ENCODE measurements at regions not wholly inside any gene's neighbourhood (a gene's known extent, or its start where the extent isn't known, plus 50 kb on each side); places are given as distances from the start of the nearest gene placed in this dataset.

DNA sequence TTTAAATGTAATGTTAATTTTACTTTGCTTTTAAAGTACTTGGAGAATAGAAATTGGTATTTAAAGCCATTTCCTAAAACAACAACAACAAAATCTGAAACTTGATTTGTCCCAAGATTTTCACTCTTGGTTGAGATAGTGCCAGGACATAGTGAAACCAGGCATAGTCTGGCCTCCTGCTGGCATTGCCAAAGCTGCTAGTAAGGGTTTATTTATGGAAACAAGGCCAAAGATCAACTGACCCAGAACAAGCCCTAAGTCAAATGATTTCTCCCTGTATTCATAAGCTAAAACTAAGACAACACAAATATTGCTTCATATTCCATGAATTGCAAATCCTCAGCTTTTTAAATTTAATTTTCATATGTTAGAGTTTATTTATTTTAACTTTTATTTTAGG is 227.5 kb upstream of the FGF13 start:
- H3K4me1 ChIP-seq, result no peaks in the 10 kb centered on the region

GRCh38 chrX:138938003-138938402 is 226.5 kb upstream of the FGF13 start:
- Histone ChIP-seq H3K36me3 (no peaks in the 10 kb centered on the region), H3K4me1 (no peaks in the 10 kb centered on the region), H3K4me2 (no peak overlapping the region), H3K9me3 (no peaks in the 10 kb centered on the region), H3K27ac (no peak overlapping the region), H3K27me3 (peaks cover 89% of the 10 kb centered on the region), H3K9ac (no peak overlapping the region), H3K4me3 (no peak overlapping the region), H4K20me1 (no peaks in the 10 kb centered on the region; the same call in 1 of the 2 replicates)
- no peak for TF ChIP-seq Cebpa-rat (IDR thresholded peaks at IDR 0.05)

More for the DNA sequence above, 227.5 kb upstream of the FGF13 start:
- H4K20me1 ChIP-seq, result no peaks in the 10 kb centered on the region; the same call in 1 of the 2 replicates
- no peak overlapping the region for H3K4me2 ChIP-seq
- no peak overlapping the region for H3K9ac ChIP-seq
- H3K36me3 ChIP-seq, result no peaks in the 10 kb centered on the region
- H3K4me3 ChIP-seq, result no peak overlapping the region
- TF ChIP-seq Cebpa-rat (IDR thresholded peaks at IDR 0.05), result no peak
- H3K9me3 ChIP-seq, result no peaks in the 10 kb centered on the region
- H3K27me3 ChIP-seq, result peaks cover 91% of the 10 kb centered on the region
- no peak overlapping the region for H3K27ac ChIP-seq

DNA sequence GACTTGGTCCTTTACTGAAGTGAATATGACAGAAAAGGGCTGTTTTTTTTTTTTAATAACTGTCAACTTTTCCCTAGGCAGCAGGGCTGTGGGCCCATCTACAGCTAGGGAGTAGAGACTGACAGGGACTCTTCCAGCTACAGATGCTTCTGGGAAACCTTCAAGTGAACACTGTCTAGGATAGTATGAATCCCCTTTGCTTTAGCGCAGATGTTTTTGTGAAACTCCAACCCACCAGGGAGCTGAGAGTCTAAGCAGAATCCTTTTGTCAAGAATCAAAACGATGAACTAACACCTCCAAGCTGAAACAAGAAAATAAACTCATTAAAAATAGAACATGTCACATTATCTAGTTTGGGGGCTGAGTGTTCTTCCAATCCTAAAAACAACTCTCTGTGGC is 219.7 kb upstream of the FGF13 start:
- no peak overlapping the region for H3K4me3 ChIP-seq
- H4K20me1 ChIP-seq, result no peaks in the 10 kb centered on the region
- H3K36me3 ChIP-seq, result no peaks in the 10 kb centered on the region
- H3K4me1 ChIP-seq, result no peaks in the 10 kb centered on the region
- no peaks in the 10 kb centered on the region for H3K9me3 ChIP-seq
- no peak overlapping the region for H3K4me2 ChIP-seq
- H3K9ac ChIP-seq, result no peak overlapping the region
- no peak overlapping the region for H3K27ac ChIP-seq
- peaks cover 80% of the 10 kb centered on the region for H3K27me3 ChIP-seq
- no peak for TF ChIP-seq Cebpa-rat (IDR thresholded peaks at IDR 0.05)

GRCh38 chrX:138930583-138930945 is 219.0 kb upstream of the FGF13 start:
- Histone ChIP-seq H3K4me2 (no peak overlapping the region), H3K27ac (no peak overlapping the region), H3K9me3 (no peaks in the 10 kb centered on the region), H3K4me3 (no peak overlapping the region), H3K27me3 (peaks cover 80% of the 10 kb centered on the region), H3K4me1 (no peaks in the 10 kb centered on the region), H4K20me1 (no peaks in the 10 kb centered on the region), H3K9ac (no peak overlapping the region), H3K36me3 (no peaks in the 10 kb centered on the region)
- TF ChIP-seq Cebpa-rat (IDR thresholded peaks at IDR 0.05), result no peak

DNA sequence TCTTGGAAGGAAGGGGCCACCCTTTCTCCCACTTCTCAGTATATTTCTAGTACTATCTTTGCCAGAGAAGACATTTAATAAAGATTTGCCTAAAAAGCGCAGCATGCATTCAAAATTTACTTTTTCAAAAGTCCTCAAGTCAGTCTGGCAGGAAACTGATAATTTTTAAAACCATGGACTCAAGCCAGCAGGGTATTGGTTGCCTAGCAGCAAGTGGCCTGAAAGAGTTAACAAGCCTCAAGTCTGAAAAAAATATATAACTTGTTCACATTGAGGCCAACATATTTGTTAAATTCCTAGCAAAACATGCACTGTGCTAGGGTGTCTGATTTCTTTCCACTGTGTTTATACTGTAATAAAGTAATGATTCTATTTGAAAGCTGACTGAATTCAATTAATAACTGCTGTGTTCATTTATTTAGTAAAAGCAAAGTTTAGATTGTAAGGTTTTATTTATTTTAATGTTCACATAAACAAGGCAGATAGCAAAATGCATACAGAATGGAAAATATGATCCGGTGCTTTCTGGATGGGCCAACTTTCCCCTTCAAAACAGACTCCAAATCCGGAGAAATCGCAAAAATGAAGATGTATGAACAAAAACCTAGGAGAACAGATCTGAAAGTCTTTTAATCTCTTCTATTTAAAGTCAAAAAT is 218.5 kb upstream of the FGF13 start:
- H3K4me1 ChIP-seq, result no peaks in the 10 kb centered on the region
- H3K4me2 ChIP-seq, result no peak overlapping the region
- no peaks in the 10 kb centered on the region for H4K20me1 ChIP-seq
- H3K36me3 ChIP-seq, result no peaks in the 10 kb centered on the region
- H3K27ac ChIP-seq, result no peak overlapping the region
- H3K9ac ChIP-seq, result no peak overlapping the region
- no peaks in the 10 kb centered on the region for H3K9me3 ChIP-seq
- peaks cover 82% of the 10 kb centered on the region for H3K27me3 ChIP-seq
- H3K4me3 ChIP-seq, result no peak overlapping the region
- TF ChIP-seq Cebpa-rat (IDR thresholded peaks at IDR 0.05), result no peak

DNA sequence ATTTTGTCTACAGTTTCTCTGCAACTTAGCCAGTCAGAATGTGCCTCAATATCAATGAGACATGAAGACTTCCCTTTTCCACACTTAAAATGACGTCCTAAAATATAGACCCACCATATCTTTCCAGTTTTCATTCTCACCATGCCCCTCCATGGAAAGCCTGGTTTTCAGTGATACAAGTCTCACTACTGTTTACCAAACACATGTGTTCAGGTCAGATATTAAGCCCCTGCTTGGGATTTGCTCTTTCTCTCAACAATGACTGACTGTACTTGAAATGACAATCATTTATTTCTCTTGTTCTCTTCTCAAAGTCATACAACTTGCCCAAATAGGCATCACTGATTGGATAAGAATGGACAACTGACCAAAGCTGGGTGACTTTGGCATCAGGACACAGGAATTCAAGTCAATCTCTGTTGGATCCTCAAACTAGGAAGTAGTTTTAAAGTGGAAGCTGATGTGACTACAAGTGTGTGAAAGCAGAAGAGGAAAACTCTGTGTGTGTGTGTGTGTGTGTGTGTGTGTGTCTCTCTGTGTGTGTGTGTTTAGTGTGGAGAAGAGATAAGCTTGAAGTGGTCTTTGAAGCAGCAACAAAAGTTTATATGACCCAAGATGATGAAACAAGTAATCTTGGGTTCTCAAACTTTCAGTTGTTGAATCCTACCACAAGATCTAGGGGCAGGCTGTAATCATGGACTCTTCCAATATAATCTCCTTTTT is 217.4 kb upstream of the FGF13 start:
- Histone ChIP-seq H3K4me2 (no peak overlapping the region), H4K20me1 (no peaks in the 10 kb centered on the region), H3K36me3 (no peaks in the 10 kb centered on the region), H3K27ac (no peak overlapping the region), H3K4me1 (no peaks in the 10 kb centered on the region), H3K27me3 (peaks cover 78% of the 10 kb centered on the region), H3K9ac (no peak overlapping the region), H3K9me3 (no peaks in the 10 kb centered on the region), H3K4me3 (no peak overlapping the region)
- TF ChIP-seq Cebpa-rat (IDR thresholded peaks at IDR 0.05), result no peak

GRCh38 chrX:138925330-138925729 is 213.8 kb upstream of the FGF13 start:
- Histone ChIP-seq H3K27me3 (peaks cover 88% of the 10 kb centered on the region), H3K4me2 (no peak overlapping the region), H3K9ac (no peak overlapping the region), H3K9me3 (no peaks in the 10 kb centered on the region), H3K4me3 (no peak overlapping the region), H3K27ac (no peak overlapping the region), H3K36me3 (no peaks in the 10 kb centered on the region), H3K4me1 (no peaks in the 10 kb centered on the region), H4K20me1 (no peaks in the 10 kb centered on the region)
- TF ChIP-seq Cebpa-rat (IDR thresholded peaks at IDR 0.05), result no peak

GRCh38 chrX:138923805-138924204 is 212.3 kb upstream of the FGF13 start:
- no peak for TF ChIP-seq Cebpa-rat (IDR thresholded peaks at IDR 0.05)
- H3K27me3 ChIP-seq, result peaks cover 82% of the 10 kb centered on the region
- H3K4me3 ChIP-seq, result no peak overlapping the region
- no peaks in the 10 kb centered on the region for H4K20me1 ChIP-seq
- H3K9me3 ChIP-seq, result no peaks in the 10 kb centered on the region
- no peak overlapping the region for H3K27ac ChIP-seq
- H3K4me1 ChIP-seq, result no peaks in the 10 kb centered on the region
- H3K4me2 ChIP-seq, result no peak overlapping the region
- no peaks in the 10 kb centered on the region for H3K36me3 ChIP-seq
- no peak overlapping the region for H3K9ac ChIP-seq

- H3K9me3 ChIP-seq, result no peaks in the 10 kb centered on the region
- H3K4me2 ChIP-seq, result no peak overlapping the region
- no peaks in the 10 kb centered on the region for H3K36me3 ChIP-seq
- H3K9ac ChIP-seq, result no peak overlapping the region
- H3K27me3 ChIP-seq, result peaks cover 88% of the 10 kb centered on the region
- no peaks in the 10 kb centered on the region for H4K20me1 ChIP-seq
- H3K4me3 ChIP-seq, result no peak overlapping the region
- H3K27ac ChIP-seq, result no peak overlapping the region
- no peaks in the 10 kb centered on the region for H3K4me1 ChIP-seq
- TF ChIP-seq Cebpa-rat (IDR thresholded peaks at IDR 0.05), result no peak
These were observed 209.5 kb upstream of the FGF13 start for GRCh38 chrX:138921031-138921430.

DNA sequence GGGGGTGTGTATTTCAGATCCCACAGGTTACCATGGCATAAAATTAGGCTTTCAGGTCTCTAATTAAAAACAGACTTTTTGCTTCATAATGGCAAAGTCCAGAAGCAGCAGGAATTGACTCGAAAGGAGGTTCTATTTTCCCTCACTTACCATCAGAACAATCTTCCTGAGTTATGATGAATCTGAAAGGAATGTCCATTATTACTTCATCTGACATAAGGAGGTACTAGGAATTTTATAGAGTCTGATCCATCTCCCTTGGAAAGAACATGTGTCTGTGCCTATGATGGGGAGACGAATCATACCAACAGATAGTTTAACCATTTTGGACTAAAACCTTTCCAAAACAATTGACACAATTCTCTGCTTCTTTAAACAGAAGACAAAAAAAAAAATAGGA is 206.3 kb upstream of the FGF13 start:
- no peak overlapping the region for H3K4me2 ChIP-seq

More for the DNA sequence above, 206.3 kb upstream of the FGF13 start:
- H3K27me3 ChIP-seq, result peaks cover 84% of the 10 kb centered on the region
- H3K9me3 ChIP-seq, result no peaks in the 10 kb centered on the region
- TF ChIP-seq Cebpa-rat (IDR thresholded peaks at IDR 0.05), result no peak
- H3K27ac ChIP-seq, result no peak overlapping the region
- H4K20me1 ChIP-seq, result no peaks in the 10 kb centered on the region
- H3K36me3 ChIP-seq, result no peaks in the 10 kb centered on the region
- H3K4me1 ChIP-seq, result no peaks in the 10 kb centered on the region
- no peak overlapping the region for H3K9ac ChIP-seq
- H3K4me3 ChIP-seq, result no peak overlapping the region

Data from BLaER1 (cell line).